NOMO-1 treated with dmso at 0.1 percent for 144 hours (cell line): ENCODE measurements at regions not wholly inside any gene's neighbourhood (a gene's known extent, or its start where the extent isn't known, plus 50 kb on each side); places are given as distances from the start of the nearest gene placed in this dataset.

ENCODE experiments used
- DNase-seq: peaks from one replicate; lab custom pipeline; 2025; ENCODE audit not compliant: unreplicated experiment; lab: John Stamatoyannopoulos, UW

DNA sequence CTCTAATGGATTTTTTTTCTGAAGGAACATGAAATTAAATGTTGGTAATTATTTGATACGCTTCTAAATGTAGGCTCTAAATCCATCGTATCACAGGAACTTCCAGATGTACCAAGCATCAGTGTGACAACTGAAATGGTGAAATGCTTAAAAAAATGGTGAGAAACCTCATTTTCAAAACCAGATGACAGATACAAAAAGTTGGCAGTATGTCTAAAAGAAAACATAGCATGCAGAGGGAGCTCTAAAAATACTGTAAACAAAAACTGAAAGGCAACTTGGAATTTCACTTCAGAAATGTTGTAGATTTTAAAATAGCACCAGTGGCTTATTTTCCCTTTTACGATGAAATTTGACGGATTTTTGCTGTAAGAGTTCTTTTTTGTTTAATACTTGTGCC lies 1043.6 kb upstream of the WWC1 start:
- no peak for DNase-seq

DNA sequence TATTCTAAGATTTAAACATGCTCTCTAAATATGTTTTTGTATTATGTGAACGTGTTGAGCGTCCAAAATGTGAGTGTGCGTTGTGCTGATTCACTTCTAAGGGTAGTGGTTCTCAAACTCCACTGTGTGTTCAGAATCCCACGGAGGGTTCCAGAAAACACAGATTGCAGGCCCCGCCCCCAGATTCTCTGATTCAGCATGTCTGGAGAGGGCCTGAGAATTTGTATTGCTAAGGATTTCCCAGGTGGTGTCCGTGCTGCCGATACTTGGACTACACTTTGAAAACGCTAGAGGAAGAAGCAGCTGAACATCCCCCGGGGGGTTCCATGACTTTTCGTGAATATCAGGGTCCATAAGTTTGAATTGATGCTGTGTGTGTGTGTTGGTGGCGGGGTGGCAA lies 1043.2 kb upstream of the WWC1 start:
- DNase-seq: no peak

DNA sequence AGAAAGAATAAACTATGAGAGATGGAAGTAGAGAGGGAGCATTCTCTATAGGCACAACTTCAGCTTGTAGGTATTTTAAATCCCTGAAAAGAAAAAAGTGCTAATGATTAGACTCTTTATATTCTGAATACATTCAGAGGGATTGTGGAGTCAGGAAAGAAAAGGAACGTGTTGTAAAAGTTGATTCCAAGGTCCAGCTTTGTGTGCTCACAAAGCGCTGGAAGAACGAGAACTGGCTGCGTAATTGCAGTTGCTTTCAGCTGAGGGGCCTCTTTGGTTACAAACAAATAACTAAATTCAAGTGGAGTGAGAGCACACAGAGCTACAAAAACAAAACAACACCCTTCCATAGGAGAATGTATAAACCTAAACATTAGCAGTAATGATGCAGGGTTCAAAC lies 1040.4 kb upstream of the WWC1 start:
- no peak for DNase-seq

DNA sequence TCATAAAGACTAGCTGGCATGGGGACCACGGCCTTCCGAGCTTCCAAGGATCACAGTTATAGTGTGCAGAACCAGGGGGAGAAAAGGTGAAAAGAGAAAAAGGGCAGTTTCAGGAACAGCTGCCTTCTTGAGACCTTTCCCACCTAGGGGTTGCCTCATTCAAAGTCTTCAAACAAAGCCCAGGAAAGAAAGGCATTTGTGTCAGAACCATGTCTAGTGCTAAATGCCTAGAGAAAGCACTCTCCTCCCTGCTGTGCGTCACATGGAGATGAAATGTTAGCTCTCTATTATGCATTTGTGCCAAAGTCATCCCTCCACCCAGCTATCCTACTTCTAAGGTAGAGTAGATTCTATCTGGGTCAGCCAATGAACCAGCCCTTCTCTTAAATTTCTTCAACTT lies 1037.3 kb upstream of the WWC1 start:
- DNase-seq: no peak

DNA sequence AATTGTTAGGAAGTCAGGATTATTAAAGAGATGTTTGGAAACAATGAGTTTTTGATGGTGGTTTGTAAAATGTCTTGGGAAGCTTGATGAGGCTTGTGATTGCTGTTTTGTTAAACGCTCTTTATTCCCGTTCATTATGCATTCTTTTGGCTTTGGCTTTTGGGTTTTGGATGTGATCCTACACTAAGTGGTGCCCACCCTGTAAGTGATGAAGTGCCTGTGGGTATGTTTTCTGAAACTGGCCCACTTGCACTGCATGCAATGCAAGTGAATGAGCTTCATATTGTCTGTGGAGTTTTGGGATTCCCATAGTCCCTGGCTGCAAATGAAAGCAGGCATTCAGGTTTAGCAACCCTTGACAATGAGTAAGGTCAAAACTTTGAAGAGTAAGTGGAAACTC lies 1035.5 kb upstream of the WWC1 start:
- no peak for DNase-seq

DNA sequence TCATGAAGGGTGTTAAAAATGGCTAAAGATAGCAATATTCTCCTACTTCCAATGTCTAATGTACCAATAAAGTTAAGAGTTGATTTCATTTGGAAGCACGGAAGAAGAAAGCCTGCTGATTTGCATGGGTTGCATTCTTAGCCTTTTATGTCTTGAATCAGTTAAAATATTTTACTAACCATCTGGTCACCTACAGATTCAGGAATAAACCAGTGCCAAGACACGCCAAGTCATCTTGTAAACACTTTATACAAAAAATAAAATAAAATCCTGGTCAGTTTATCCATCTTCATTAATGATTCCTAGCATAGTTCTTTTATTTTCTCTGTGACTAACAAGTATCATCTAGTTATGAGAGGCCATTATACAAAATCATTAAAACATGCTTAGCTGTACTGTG lies 1031.6 kb upstream of the WWC1 start:
- no peak for DNase-seq

DNA sequence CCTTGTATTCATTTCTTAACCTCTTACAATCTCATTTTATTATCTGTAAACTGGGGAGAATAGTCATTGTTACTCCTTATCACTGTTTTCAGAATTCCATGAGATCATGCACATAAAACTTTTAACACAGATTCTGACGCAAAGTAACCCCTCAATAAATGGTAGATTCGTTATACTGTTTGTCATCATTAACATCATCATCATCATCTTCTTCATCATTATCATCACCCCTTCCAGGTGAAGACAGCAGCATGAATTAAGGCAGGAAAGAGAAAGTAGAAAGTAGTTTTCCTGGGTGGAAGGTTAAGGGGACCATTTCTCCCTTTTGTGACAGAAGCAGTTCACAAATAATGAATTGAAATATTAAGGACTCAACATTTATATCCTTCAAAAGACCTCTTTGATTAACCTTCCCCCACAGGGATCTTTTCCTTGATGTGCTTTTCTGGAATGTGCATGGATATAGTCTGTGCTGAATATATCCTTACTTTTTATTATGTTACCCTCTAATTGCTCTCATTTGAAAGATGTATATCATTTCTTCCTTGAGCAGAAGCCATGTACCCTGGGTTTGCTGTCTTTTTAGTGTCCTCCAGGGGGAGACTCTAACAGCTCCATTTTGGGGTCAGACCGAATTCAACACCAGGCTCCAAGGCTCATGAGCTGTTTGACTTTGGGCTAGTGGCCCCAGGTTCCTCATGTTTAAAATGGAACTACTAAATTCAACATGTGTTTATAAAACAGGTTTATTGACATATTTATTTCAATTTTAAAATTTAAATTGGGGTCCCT lies 1029.9 kb upstream of the WWC1 start:
- no peak for DNase-seq

DNA sequence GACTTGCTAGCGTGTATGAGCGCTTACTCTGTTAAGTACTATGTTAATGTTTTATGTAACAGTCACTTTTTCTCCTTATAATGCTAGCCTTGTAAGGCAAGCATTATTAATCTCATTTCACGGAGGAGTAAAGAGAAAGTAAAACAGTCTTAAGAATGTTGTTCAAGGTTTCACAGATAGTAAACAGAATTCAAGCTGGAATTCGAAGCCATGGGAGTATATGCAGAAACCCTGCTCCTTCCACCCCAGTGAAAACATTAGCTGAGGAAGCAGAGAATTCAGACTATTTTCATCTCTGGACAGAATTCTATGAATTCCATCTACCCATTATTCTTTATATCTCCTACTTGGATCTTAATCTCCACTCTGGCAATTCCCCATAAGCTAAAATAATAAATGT lies 1028.3 kb upstream of the WWC1 start:
- no peak for DNase-seq

DNA sequence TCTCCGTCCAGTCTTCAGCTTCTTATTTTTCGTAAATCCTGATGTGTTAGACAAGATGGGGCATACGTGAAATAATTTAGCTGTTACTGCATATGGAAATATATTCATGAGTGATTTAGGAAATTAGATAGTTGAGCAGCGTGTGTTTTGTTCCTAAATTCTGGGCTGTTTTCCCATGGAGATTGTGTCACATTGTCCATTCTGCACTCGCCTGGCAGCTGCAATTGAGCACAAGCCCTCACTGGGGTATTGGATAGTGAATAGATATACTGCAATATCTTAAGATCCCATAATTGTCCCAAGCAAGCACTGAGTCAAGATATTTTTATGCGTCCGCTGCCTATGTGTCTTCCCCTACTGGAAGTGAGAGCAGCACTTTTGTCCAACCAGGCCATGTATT lies 1027.1 kb upstream of the WWC1 start:
- DNase-seq: no peak

DNA sequence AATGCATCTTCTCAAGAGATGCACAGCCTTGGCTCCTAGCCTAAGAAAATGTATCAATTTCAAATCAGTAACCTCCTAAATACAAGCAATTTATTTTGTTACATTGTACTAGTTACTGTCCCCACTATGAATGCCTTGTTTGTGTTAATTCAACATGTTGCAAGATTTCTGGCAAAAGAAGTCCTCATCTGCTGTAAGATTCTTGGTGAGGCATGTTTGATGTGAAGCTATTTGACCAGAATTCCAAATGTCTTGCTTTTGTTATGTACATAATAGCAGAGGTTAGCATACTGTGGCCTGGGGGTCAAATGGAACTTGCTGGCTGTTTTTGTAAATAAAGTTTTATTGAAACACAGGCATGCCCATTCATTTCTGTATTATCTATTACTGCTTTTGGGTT lies 1023.1 kb upstream of the WWC1 start:
- no peak for DNase-seq

DNA sequence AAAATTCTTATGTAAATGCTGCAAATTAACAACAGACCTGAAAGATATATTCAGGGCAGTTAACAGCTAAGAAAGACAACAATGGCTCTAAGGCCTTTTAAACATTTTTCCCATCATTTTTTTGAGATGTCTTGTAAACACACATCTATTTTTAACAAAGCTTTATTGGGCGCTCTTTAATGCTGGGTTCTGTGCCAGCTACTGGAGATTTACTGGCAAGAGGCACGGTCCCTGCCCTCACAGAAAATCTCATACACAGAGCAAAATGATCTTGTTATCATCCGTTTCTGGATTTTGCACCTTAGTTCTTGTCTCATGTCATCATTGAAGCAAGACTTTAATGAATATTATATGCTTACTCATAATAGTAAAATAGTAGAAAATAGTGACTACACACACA lies 1022.3 kb upstream of the WWC1 start:
- DNase-seq: no peak

DNA sequence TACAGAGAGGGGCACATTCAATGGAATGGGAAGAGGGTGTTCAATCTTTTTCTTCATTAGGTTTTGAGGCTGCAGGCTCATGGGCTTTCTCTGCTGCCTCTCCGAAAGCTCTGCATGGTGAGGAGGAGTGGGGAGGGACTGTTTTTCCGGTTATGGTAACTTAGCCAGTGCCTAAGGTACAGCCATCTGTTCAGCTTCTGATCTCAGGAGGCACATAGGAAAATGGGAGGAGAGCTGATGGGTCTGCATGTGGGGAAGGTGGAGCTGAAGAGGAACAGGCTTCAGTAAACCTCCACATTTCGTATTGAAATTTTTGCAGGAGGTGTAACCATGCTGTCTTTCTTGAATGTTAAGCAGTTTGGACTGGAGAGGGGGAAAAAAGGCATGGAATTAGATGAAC lies 1020.4 kb upstream of the WWC1 start:
- no peak for DNase-seq

DNA sequence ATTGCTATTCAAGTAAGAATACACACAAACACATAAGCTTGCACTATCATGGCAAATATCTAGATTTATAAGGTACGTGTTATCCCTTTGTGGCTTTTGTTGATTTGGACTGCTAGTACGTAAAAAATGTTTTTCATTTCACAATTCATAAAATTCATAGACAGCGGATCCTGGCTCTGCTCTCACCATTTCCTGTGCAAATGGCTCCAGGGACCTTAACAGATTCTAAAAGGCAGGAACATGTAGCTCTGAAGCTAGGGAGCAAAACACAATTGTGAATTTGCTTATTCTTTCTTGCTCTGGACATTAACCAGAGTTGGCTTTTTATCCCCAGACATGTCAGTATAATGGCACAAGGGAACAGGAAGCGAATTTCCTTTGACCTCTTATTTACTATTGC lies 1019.9 kb upstream of the WWC1 start:
- DNase-seq: no peak

DNA sequence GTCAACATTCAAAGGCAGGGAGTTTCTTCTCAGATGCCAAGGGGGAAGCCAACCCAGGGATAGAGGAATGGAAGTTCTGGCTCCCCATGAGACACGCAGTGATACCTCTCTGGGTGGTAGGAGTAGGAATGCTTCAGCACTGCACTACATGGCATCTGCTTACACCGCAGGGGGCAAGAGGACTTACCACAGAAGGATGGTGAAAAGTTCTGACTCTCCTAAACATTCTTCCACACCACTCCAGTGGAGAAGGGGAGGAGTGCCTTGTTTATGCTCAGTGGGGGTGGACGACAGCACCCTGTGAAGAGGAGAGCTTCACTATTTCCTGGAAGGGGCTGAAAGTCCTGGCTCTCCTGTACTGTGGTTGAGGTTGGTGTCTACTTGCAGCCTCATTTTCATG lies 1011.3 kb upstream of the WWC1 start:
- DNase-seq: no peak

DNA sequence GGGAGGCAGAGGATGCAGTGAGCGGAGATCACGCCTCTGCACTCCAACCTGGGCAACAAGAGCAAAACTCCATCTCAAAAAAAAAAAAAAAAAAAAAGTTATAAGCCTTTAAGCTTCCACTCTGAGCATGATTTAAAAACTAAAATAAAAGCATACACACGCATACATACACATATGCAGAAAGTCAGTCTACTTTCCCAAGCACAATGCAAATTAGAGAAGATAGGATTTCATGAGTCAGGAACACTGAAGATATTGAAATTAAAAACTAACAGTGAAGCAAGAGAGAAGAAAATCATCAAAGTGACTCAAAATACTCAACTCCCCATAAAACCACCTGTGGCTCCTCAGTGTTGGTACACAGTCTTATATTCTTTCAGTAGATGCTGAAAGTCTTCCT lies 1009.5 kb upstream of the WWC1 start:
- DNase-seq: no peak

DNA sequence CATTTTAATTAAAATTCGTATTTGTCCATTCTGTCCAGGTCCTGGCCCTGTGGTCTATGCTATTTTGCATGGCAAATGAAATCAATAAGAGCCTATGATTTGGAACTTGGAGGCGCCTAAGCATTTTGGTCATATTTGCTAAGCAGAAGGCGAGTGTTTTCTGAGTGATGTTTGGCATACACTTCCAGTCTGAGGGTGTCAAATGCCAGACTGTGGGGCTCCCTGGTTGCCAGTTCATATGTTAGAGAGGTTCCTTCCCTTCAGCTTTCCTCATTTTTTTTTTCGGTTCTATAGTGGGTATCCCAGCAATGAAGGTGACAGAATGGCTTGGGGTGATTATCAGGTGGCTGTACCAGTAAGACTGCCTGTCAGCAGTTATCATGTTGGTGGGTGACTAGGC lies 1007.8 kb upstream of the WWC1 start:
- DNase-seq: no peak

DNA sequence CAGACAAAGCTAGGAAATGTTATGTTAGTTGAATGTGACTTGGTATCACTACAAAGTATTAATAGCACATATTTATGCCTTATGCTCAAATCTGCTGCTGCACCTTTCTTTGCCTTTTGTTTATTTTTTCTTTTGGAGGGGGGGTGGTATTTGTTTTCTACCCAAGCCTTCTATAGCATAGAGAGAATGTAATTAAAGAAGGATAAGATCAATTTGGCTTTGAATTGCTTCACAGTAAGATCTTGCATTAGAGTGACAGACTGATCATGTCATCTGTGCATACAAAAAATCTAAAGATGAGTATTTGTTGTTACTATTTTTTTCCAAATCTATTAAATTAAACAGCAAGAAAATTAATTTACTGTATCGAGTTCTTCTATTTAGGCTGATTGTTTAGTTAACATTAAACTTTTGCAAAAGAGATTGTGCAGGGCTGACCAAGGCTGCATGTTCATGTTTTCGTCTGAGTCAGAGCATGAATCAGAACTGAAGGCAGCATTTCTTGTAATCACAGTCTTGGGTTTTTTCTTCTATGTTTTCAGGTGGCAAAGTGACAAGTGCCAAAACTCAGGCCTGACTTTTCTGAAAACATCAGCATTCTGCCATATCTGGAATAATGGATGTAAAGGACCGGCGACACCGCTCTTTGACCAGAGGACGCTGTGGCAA lies 1007.1 kb upstream of the WWC1 start:
- DNase-seq: no peak

DNA sequence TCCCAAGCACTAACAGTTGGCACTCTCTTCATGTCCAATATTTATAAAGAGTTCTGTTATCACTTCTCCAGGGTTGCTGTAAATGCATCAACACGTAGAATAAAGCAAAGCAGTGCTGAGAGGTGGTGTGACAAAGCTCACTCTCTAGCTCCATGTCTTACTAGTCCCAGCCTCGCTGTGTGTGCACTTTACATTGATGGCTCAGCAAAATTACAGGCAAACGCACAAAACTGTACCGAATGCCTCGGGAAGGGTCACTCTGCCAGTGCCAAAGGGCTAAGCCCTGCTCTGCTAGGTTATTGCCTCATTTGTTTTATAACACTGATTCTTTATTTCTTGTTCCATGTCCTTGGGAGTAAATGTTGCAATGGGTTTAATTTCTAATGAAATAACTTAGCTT lies 1005.9 kb upstream of the WWC1 start:
- DNase-seq: no peak

DNA sequence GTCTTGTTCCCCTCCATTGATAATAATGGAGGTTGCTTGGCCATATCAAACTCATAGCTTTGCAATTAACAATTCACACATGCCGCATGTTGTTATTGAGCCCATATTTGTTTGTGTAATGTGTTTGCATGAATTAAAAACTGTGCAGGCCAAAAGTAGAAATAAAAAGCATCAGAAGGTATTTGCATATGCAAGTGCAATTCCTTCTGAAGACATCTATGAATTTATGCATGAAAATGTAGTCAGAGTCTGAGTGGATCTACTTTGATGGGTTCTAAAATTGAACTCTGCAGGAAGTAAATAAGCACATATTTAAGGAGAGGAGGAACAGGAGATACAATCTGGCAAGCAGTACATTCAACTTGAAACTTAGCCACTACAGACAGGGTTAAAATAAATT lies 1004.6 kb upstream of the WWC1 start:
- no peak for DNase-seq

DNA sequence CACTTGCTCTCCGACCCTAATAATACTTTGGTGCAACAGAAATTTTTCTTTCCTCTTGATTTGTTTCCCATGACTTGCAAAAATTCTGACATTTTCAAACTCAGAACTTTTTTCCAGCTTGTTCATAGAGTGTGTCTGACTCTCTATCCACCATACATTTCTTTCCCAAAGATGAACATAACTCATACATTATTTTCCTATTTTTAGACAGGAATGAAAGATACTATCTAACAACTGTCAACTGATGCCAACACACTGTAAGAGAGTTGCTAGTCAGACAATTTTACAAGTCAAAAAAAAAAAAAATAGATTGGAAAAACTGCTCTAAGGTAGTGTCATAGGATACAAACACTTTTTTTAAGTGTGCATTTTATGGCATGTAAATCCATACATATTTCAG lies 1001.0 kb upstream of the WWC1 start:
- DNase-seq: no peak

DNA sequence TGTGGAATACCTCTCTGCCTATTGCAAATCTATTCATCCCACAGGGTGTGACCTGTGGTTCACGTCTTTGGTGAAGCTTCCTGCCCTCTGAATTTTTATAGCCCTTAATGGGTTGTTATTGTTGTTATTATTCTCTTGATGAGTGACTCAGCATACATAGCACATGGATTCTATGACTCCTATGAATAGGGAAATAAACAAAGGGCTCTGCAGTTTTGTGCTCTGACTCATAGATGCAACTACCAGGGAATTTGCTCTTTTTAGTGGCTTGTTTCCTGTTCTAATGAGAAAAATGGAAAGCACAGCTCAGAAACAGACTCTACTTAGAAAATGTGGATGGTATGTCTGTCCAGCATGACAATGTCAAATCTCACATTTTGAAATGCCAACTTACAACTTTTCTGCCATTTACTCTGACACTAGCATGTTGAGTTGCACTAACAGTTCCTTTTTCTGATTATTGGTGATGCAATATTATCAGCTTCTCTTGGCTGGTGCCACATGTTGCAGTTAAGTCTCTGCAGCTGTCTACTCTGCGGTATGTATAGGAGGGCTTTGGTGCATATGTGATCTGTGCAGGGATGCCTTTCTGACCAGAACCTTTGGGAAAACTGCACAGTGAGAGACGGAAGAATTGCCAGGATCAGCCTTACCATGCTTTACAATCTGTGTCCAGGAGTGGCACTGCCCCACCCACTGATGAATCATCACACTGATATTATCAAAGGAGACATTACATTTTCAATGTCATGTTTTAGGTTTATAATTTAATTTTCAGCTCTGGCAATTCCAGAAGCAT lies 996.4 kb upstream of the WWC1 start:
- DNase-seq: no peak

DNA sequence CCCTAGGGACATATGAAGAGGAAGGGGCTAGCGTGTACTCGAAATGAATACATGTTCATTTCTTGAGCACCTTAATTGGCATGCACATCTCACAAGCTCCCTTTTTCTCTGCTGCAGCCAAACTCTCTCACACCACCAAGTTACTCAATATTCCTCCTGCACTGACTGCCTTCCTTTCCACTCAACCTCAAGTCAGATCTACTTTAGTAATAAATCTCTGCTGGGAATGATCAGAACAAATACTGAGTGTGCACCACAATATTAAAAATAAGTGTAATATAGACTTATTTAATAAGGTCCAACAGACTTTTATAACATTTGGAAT lies 995.8 kb upstream of the WWC1 start:
- DNase-seq: no peak
